Thyroid gland (tissue), 4 donors: ENCODE measurements at regions not wholly inside any gene's neighbourhood (a gene's known extent, or its start where the extent isn't known, plus 50 kb on each side); places are given as distances from the start of the nearest gene placed in this dataset.

Experiments
- CTCF ChIP-seq, 6 experiments: fragments of 200-600 bp in 3 of 6; fragments of 450-650 bp in 3 of 6; sonication (generic) in 3 of 6; IDR thresholded peaks; one replicate each; pipeline ENCODE4 v1.5.1; 2016 to 2019; ENCODE audit warnings: antibody characterized with exemption in 6 of 6, mild to moderate bottlenecking in 2 of 6, inconsistent platforms in 1 of 6, moderate library complexity in 1 of 6
- POLR2A ChIP-seq, 2 donors: fragments of 450-650 bp; IDR thresholded peaks; one replicate each; pipeline ENCODE4 v1.6.1; 2017; ENCODE audit warnings: antibody characterized with exemption in 2 of 2, mild to moderate bottlenecking in 2 of 2, moderate library complexity in 1 of 2

GRCh38 chr4:124505211-124505610, 207.3 kb downstream of the ANKRD50 start:
- no peak for TF ChIP-seq CTCF (IDR thresholded peaks at IDR 0.05)
- no peak for TF ChIP-seq POLR2A (IDR thresholded peaks at IDR 0.05)
